ENCODE measurements at regions not wholly inside any gene's neighbourhood (a gene's known extent, or its start where the extent isn't known, plus 50 kb on each side); places are given as distances from the start of the nearest gene placed in this dataset.

GRCh38 chrX:1821846-1822245 is 207.0 kb downstream of the ASMT start:
- TF ChIP-seq, protein P1, sequence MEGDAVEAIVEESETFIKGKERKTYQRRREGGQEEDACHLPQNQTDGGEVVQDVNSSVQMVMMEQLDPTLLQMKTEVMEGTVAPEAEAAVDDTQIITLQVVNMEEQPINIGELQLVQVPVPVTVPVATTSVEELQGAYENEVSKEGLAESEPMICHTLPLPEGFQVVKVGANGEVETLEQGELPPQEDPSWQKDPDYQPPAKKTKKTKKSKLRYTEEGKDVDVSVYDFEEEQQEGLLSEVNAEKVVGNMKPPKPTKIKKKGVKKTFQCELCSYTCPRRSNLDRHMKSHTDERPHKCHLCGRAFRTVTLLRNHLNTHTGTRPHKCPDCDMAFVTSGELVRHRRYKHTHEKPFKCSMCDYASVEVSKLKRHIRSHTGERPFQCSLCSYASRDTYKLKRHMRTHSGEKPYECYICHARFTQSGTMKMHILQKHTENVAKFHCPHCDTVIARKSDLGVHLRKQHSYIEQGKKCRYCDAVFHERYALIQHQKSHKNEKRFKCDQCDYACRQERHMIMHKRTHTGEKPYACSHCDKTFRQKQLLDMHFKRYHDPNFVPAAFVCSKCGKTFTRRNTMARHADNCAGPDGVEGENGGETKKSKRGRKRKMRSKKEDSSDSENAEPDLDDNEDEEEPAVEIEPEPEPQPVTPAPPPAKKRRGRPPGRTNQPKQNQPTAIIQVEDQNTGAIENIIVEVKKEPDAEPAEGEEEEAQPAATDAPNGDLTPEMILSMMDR (IDR thresholded peaks at IDR 0.05), result no peak
- TF ChIP-seq POLR2A (IDR thresholded peaks at IDR 0.05), result no peak
